MCF 10A (cell line): ENCODE measurements at regions not wholly inside any gene's neighbourhood (a gene's known extent, or its start where the extent isn't known, plus 50 kb on each side); places are given as distances from the start of the nearest gene placed in this dataset.
"Not testable (repeated sequence)": the region's sequence is repeated elsewhere in the genome, so short reads cannot be mapped to it uniquely, and the experiment has no call there.

ENCODE experiments used
- BruUV-seq: library from RNA; stranded (reverse); fragments of 400-500 nt; replicated peaks from 2 replicates; lab custom pipeline; 2021; lab: Mats Ljungman, UMichigan
- CTCF ChIA-PET: fragments of 300-600 bp; sonication (Branson Sonifier 250); formaldehyde crosslinking; extraction: SDS; loops from one replicate; lab custom pipeline; 2021; ENCODE audit warnings: antibody characterized with exemption, inconsistent platforms; lab: Yijun Ruan, JAX
- POLR2A ChIA-PET: fragments of 300-600, 350-650 bp; sonication (Branson Sonifier 250); formaldehyde crosslinking; extraction: SDS; loops from one replicate; lab custom pipeline; 2020; ENCODE audit warnings: antibody characterized with exemption, inconsistent platforms; lab: Yijun Ruan, JAX
- DNase-seq: peaks from one replicate; pipeline ENCODE4 v3.0.0-alpha.2; 2018; ENCODE audit not compliant: unreplicated experiment
- H3K27ac Mint-ChIP-seq: one replicate; pipeline ENCODE4 v1.8.0; 2022; ENCODE audit warnings: mild to moderate bottlenecking, low read depth, mixed read lengths; ENCODE audit not compliant: unreplicated experiment
- H3K27me3 Mint-ChIP-seq: one replicate; pipeline ENCODE4 v1.8.0; 2022; ENCODE audit warnings: mixed read lengths; ENCODE audit not compliant: insufficient read depth, unreplicated experiment
- H3K36me3 Mint-ChIP-seq: one replicate; pipeline ENCODE4 v1.8.0; 2022; ENCODE audit warnings: mild to moderate bottlenecking, moderate library complexity, mixed read lengths; ENCODE audit not compliant: insufficient read depth, unreplicated experiment
- H3K4me1 Mint-ChIP-seq: one replicate; pipeline ENCODE4 v1.8.0; 2022; ENCODE audit warnings: mixed read lengths; ENCODE audit not compliant: insufficient read depth, unreplicated experiment
- H3K4me3 Mint-ChIP-seq: one replicate; pipeline ENCODE4 v1.8.0; 2022; ENCODE audit warnings: mild to moderate bottlenecking, moderate library complexity, mixed read lengths; ENCODE audit not compliant: unreplicated experiment
- H3K9me3 Mint-ChIP-seq: one replicate; pipeline ENCODE4 v1.8.0; 2022; ENCODE audit warnings: mixed read lengths; ENCODE audit not compliant: unreplicated experiment
- intact Hi-C: fragments of 100-400 bp; cut with micrococcal nuclease; formaldehyde crosslinking; loops from 2 replicates; pipeline ENCODE4 v1.14.1; 2022
- TF ChIP-seq, protein P1 (sequence below): fragments of 200-600 bp; IDR thresholded peaks from one replicate; pipeline ENCODE4 v1.8.0; 2022; ENCODE audit warnings: antibody characterized with exemption, mild to moderate bottlenecking; ENCODE audit not compliant: unreplicated experiment

DNA sequence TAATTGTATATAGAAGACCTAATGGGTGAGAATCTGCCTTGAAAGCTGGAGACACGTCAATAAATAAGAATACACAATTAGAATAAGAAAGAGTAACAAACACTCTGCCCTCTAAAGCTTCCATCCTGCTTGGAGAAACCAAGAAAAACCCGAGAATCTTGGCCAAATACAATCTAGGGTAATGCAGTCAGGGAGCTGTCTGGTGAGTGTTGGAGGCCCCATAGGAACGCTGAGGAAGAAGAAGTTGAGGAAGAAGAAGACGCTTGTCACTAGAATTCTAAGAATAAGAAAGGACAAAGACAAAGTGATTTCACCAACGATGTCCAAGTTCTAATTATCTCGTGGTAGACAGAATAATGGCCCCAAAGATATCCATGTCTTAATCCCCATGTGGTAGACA lies 4485.9 kb upstream of the OR11H1 start:
- no TSS peak for BruUV-seq
- TF ChIP-seq, protein P1, sequence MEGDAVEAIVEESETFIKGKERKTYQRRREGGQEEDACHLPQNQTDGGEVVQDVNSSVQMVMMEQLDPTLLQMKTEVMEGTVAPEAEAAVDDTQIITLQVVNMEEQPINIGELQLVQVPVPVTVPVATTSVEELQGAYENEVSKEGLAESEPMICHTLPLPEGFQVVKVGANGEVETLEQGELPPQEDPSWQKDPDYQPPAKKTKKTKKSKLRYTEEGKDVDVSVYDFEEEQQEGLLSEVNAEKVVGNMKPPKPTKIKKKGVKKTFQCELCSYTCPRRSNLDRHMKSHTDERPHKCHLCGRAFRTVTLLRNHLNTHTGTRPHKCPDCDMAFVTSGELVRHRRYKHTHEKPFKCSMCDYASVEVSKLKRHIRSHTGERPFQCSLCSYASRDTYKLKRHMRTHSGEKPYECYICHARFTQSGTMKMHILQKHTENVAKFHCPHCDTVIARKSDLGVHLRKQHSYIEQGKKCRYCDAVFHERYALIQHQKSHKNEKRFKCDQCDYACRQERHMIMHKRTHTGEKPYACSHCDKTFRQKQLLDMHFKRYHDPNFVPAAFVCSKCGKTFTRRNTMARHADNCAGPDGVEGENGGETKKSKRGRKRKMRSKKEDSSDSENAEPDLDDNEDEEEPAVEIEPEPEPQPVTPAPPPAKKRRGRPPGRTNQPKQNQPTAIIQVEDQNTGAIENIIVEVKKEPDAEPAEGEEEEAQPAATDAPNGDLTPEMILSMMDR: no peak
- H3K9me3 Mint-ChIP-seq: peaks cover 35% of the 10 kb centered on the region
- H3K27me3 Mint-ChIP-seq: no peaks in the 10 kb centered on the region
- no peak for DNase-seq
- no peaks in the 10 kb centered on the region for H3K4me1 Mint-ChIP-seq
- ChIA-PET CTCF (no interaction called here), POLR2A (no interaction called here)
- no peaks in the 10 kb centered on the region for H3K36me3 Mint-ChIP-seq
- no peak overlapping the region for H3K4me3 Mint-ChIP-seq
- no peak overlapping the region for H3K27ac Mint-ChIP-seq
- intact Hi-C loops: no loop called here

DNA sequence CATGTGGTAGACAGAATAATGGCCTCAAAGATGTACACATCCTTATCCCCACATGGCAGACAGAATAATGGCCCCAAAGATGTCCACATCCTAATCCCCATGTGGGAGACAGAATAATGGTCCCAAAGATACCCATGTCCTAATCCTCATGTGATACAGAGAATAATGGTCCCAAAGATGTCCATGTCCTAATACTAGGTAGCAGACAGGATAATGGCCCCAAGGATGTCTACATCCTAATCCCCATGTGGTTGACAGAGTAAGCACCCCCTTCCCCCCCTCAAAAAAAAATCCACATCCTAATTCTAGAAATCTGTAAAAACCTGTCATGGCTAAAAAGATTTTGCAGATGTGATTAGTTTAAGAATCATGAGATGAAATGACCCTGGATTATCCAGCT lies 4484.7 kb upstream of the OR11H1 start:
- H3K4me3 Mint-ChIP-seq, H3K36me3 Mint-ChIP-seq, H3K27me3 Mint-ChIP-seq, CTCF ChIA-PET, POLR2A ChIA-PET, DNase-seq, H3K27ac Mint-ChIP-seq, H3K4me1 Mint-ChIP-seq, intact Hi-C loops, BruUV-seq: not testable (repeated sequence)
- H3K9me3 Mint-ChIP-seq: peaks cover 31% of the 10 kb centered on the region

DNA sequence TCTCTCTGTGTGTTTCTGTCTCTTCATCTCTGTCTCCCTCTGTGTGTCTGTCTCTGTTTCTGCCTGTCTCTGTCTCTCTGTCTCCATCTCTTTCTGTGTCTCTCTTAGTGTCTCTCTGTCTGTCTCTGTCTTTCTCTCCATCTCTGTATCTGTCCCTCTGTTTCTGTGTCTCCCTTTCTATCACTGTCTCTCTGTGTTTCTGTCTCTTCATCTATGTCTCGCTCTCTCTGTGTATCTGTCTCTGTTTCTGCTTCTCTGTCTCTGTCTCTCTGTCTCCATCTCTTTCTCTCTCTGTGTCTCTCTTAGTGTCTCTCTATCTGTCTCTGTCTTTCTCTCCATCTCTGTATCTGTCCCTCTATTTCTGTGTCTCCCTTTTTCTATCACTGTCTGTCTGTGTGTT lies 4479.1 kb upstream of the OR11H1 start:
- DNase-seq, BruUV-seq, intact Hi-C loops, H3K4me3 Mint-ChIP-seq, H3K36me3 Mint-ChIP-seq, H3K4me1 Mint-ChIP-seq, CTCF ChIA-PET, POLR2A ChIA-PET, H3K27ac Mint-ChIP-seq, H3K27me3 Mint-ChIP-seq: not testable (repeated sequence)
- peaks cover 20% of the 10 kb centered on the region for H3K9me3 Mint-ChIP-seq

DNA sequence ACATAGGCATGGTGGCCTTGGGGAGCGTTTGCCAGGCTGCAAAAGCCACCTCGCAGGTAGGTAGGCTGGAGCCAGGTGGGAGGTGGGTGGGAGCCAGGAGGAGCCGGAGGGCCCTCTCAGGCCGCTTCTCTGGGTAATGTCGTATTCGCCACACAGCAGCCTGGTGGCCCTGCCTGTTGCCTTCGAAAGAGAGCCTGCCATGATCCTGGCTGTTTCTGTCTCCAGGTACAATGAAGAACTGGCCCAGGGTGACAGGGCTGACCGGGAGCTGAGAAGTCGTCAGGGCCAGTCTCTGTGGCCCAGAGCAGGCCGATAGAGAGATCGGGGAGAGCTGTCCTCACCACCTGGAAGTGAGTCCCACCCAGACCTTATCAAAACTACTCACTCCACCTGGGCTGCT lies 4477.8 kb upstream of the OR11H1 start:
- H3K4me1 Mint-ChIP-seq, POLR2A ChIA-PET, DNase-seq, BruUV-seq, CTCF ChIA-PET, H3K4me3 Mint-ChIP-seq, H3K36me3 Mint-ChIP-seq, intact Hi-C loops, H3K27me3 Mint-ChIP-seq, H3K27ac Mint-ChIP-seq: not testable (repeated sequence)
- H3K9me3 Mint-ChIP-seq: peaks cover 28% of the 10 kb centered on the region

DNA sequence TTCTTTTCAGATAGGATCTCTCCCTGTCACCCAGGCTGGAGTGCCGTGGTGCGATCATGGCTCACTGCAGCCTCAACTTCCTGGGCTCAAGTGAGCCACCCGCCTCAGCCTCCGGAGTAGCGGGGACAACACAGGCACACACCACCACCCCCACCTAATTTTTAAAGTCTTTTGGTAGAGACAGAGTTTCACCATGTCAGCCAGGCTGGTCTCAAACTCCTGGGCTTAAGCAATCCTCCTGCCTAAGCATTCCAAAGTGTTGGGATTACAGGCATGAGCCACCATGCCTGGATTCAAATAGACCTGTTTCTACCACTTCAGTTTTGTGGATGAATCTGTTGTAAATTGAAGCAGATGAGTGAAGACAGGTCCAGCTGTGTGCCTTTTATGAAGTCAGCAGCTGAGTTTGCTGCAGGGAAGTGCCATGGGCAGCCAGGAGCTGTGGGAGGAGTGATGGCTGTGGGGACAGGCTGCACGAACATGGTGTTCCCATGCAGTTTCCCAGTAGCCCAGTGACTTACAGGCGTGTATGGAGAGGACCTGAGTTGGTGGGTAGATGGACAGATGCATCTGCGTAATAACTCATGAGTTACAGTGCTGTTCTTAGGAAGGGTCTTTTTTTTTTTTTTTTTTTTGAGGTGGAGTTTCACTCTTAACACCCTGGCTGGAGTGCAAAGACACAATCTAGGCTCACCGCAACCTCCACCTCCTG lies 4476.4 kb upstream of the OR11H1 start:
- H3K4me1 Mint-ChIP-seq, H3K27me3 Mint-ChIP-seq, DNase-seq, H3K27ac Mint-ChIP-seq, CTCF ChIA-PET, H3K36me3 Mint-ChIP-seq, BruUV-seq, intact Hi-C loops, H3K4me3 Mint-ChIP-seq, POLR2A ChIA-PET: not testable (repeated sequence)
- H3K9me3 Mint-ChIP-seq: peaks cover 38% of the 10 kb centered on the region

DNA sequence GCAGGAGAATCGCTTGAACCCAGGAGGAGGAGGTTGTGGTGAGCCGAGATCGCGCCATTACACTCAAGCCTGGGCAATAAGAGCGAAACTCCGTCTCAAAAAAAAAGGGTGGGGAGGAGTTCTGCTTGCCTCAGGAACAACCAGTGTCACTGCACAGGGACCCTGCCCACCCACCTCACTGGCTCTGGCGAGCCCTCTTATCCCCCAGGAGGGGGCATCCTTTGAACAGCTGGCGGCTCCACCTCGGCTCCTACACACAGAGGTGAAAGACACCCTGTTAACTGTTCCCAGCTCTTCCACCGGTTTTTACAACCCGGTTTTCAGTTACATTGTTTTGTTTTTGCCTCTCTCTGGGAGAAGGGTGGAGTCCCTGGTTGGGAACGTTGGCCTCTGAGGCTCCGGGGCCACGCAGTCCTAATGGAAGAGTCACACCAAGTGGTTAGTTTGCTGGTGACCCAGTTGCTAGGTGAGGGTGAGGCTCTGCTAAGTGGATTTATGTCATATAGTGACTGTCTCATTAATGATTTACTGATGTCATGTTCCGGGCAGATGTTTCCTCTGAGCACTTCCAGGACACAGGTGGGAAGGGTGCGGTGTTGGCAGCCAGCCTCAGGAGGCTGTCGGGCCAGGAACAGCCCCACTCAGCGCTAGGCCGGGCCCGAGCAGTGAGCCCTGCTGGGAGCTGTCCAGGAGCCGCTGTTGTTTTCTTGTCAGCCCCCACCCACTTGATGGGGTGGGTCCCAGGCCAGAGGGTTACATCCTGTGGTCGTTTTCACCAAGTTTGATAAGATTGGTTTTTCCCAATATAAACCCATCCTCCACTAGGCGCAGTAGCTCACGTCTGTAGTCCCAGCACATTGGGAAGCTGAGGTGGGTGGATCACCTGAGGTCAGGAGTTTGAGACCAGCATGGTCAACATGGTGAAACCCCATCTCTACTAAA lies 4474.3 kb upstream of the OR11H1 start:
- H3K36me3 Mint-ChIP-seq, DNase-seq, H3K27ac Mint-ChIP-seq, CTCF ChIA-PET, H3K4me3 Mint-ChIP-seq, BruUV-seq, POLR2A ChIA-PET, H3K27me3 Mint-ChIP-seq, intact Hi-C loops, H3K4me1 Mint-ChIP-seq: not testable (repeated sequence)
- H3K9me3 Mint-ChIP-seq: peaks cover 26% of the 10 kb centered on the region

DNA sequence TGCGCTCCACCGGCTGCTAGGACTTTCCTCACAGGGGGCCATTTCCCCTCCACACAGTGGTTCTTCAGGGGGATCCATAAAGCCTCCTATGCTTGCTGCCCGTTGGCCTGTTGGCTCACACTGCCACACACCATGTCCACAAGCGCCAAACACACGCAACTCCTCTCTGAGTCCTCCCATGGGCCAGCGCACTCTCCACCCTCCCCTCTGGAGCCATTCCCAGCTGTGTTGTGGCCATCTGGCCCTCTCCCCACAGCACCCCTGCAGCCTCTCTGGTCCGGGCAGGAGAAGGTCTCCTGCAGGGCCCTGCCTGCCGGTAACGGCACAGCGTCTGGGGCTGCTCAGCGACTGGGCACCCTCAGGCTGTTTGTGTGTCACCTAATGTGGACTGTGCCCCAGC lies 4473.3 kb upstream of the OR11H1 start:
- H3K4me3 Mint-ChIP-seq, H3K36me3 Mint-ChIP-seq, POLR2A ChIA-PET, H3K27ac Mint-ChIP-seq, BruUV-seq, H3K27me3 Mint-ChIP-seq, H3K4me1 Mint-ChIP-seq, intact Hi-C loops, CTCF ChIA-PET, DNase-seq: not testable (repeated sequence)
- peaks cover 23% of the 10 kb centered on the region for H3K9me3 Mint-ChIP-seq

DNA sequence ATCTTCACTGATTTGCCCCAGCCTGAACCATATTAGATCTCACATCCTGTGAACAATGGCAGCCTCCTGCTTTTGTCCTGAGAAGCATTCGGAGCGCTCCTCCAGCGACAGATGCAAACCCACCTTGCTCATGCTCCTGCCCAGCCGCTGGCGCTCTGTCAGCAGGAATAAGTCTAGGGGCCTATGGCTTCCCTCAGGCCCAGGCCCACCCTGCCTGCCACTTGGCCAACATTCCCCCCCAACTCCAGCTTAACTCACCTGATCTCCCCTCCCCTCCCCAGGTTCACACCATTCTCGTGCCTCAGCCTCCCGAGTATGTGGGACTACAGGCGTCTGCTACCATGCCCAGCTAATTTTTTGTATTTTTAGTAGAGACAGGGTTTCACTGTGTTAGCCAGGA lies 4472.8 kb upstream of the OR11H1 start:
- DNase-seq, CTCF ChIA-PET, H3K4me1 Mint-ChIP-seq, H3K27ac Mint-ChIP-seq, H3K36me3 Mint-ChIP-seq, POLR2A ChIA-PET, intact Hi-C loops, BruUV-seq, H3K27me3 Mint-ChIP-seq, H3K4me3 Mint-ChIP-seq: not testable (repeated sequence)
- H3K9me3 Mint-ChIP-seq: peaks cover 25% of the 10 kb centered on the region
